OCI-LY7 (cell line): ENCODE measurements at regions not wholly inside any gene's neighbourhood (a gene's known extent, or its start where the extent isn't known, plus 50 kb on each side); places are given as distances from the start of the nearest gene placed in this dataset.

ENCODE experiments used
- CTCF ChIP-seq: fragments of 200-600 bp; sonication (generic); conservative IDR thresholded peaks from 2 replicates; pipeline ENCODE4 v1.5.1; 2014; ENCODE audit warnings: mild to moderate bottlenecking, antibody characterized with exemption, low read length, moderate library complexity, mixed read lengths
- EZH2phosphoT487 ChIP-seq: fragments of 200-600 bp; sonication (generic); IDR thresholded peaks from 2 replicates; pipeline ENCODE4 v1.6.1; 2018; ENCODE audit warnings: low read depth, borderline replicate concordance, mild to moderate bottlenecking, mixed run types, antibody characterized with exemption, low read length, moderate library complexity, mixed read lengths

- TF ChIP-seq CTCF (no peak), EZH2phosphoT487 (no peak)
Measured at GRCh38 chr18:56036741-56037140, 448.7 kb upstream of the TCF4 start.
